CD4-positive, CD25-positive, alpha-beta regulatory T cell (primary cell): ENCODE measurements at regions not wholly inside any gene's neighbourhood (a gene's known extent, or its start where the extent isn't known, plus 50 kb on each side); places are given as distances from the start of the nearest gene placed in this dataset.

ENCODE experiments used
- ATAC-seq, 2 donors: fragments of 150-1000 bp; cut with Tn5 transposase; one replicate each; pipeline ENCODE4 v1.10.0; 2021; ENCODE audit warnings: low read depth in 2 of 2, moderate number of reproducible peaks in 2 of 2, moderate library complexity in 1 of 2
- DNase-seq, 3 donors: peaks; one replicate each; pipeline versions ENCODE4 v3.0.0 to v3.0.0-alpha.2; 2012 to 2022; ENCODE audit warnings: mixed read lengths in 1 of 3
- H3K27ac ChIP-seq: one replicate; pipeline ENCODE4 v1.7.0; 2013; ENCODE audit warnings: mild to moderate bottlenecking, low read length; ENCODE audit not compliant: insufficient read depth, poor library complexity, severe bottlenecking
- H3K27me3 ChIP-seq: one replicate; pipeline ENCODE4 v1.7.0; 2013; ENCODE audit warnings: low read length; ENCODE audit not compliant: control insufficient read depth, insufficient read depth
- H3K36me3 ChIP-seq: one replicate; pipeline ENCODE4 v1.7.0; 2013; ENCODE audit warnings: mild to moderate bottlenecking, low read length, moderate library complexity; ENCODE audit not compliant: control insufficient read depth, insufficient read depth
- H3K4me1 ChIP-seq: 2 replicates; pipeline ENCODE4 v1.7.0; 2013; ENCODE audit warnings: mild to moderate bottlenecking, low read length; ENCODE audit not compliant: insufficient read depth, control insufficient read depth, poor library complexity, severe bottlenecking
- H3K4me3 ChIP-seq: one replicate; pipeline ENCODE4 v1.7.0; 2013; ENCODE audit warnings: low read depth, mild to moderate bottlenecking, low read length, moderate library complexity
- H3K9me3 ChIP-seq, 2 experiments: 1 replicate in 1 of 2; 2 replicates in 1 of 2; pipeline ENCODE4 v1.7.0; 2013; ENCODE audit warnings: low read length in 2 of 2, mild to moderate bottlenecking in 1 of 2, moderate library complexity in 1 of 2; ENCODE audit not compliant: control insufficient read depth in 2 of 2
- H3K27ac Mint-ChIP-seq, 3 donors: one replicate each; pipeline ENCODE4 v1.8.0; 2020 to 2022; ENCODE audit warnings: mild to moderate bottlenecking in 3 of 3, mixed read lengths in 3 of 3, moderate library complexity in 2 of 3
- H3K27me3 Mint-ChIP-seq: one replicate; pipeline ENCODE4 v1.8.0; 2022; ENCODE audit warnings: mild to moderate bottlenecking, mixed read lengths
- H3K36me3 Mint-ChIP-seq: one replicate; pipeline ENCODE4 v1.8.0; 2020; ENCODE audit warnings: mixed read lengths
- H3K4me1 Mint-ChIP-seq, 4 donors: one replicate each; pipeline ENCODE4 v1.8.0; 2020 to 2022; ENCODE audit warnings: mixed read lengths in 4 of 4, mild to moderate bottlenecking in 1 of 4
- H3K4me3 Mint-ChIP-seq, 4 donors: one replicate each; pipeline ENCODE4 v1.8.0; 2020 to 2022; ENCODE audit warnings: mild to moderate bottlenecking in 4 of 4, mixed read lengths in 4 of 4, moderate library complexity in 3 of 4
- H3K9me3 Mint-ChIP-seq, 7 donors: one replicate each; pipeline ENCODE4 v1.8.0; 2020 to 2022; ENCODE audit warnings: mixed read lengths in 7 of 7, mild to moderate bottlenecking in 3 of 7, moderate library complexity in 2 of 7

GRCh38 chr18:32884543-32884942, 111.7 kb upstream of the KLHL14 start:
- DNase-seq (no peak), ATAC-seq (peak; percentile 47 to 70)
- Mint-ChIP-seq H3K27me3 (peaks cover 5% of the 10 kb centered on the region), H3K27ac (no peak overlapping the region), H3K36me3 (no peaks in the 10 kb centered on the region), H3K9me3 (peaks cover 0 to 10% (median 4%) of the 10 kb centered on the region in 7 donors), H3K4me3 (no peak overlapping the region), H3K4me1 (no peaks in the 10 kb centered on the region)
- no peaks in the 10 kb centered on the region for H3K36me3 ChIP-seq
- H3K27me3 ChIP-seq: no peaks in the 10 kb centered on the region
- H3K27ac ChIP-seq: no peak overlapping the region
- H3K9me3 ChIP-seq: no peaks in the 10 kb centered on the region
- no peak overlapping the region for H3K4me3 ChIP-seq
- H3K4me1 ChIP-seq: no peaks in the 10 kb centered on the region

- no peaks in the 10 kb centered on the region for H3K36me3 ChIP-seq
- H3K36me3 Mint-ChIP-seq: no peaks in the 10 kb centered on the region
- no peak overlapping the region for H3K4me3 Mint-ChIP-seq
- no peak overlapping the region for H3K27ac ChIP-seq
- no peak overlapping the region for H3K27ac Mint-ChIP-seq
- no peaks in the 10 kb centered on the region for H3K4me1 ChIP-seq
- peaks cover 0 to 16% (median 7%) of the 10 kb centered on the region in 7 donors for H3K9me3 Mint-ChIP-seq
- no peaks in the 10 kb centered on the region for H3K4me1 Mint-ChIP-seq
- no peak overlapping the region for H3K4me3 ChIP-seq
- no peaks in the 10 kb centered on the region for H3K9me3 ChIP-seq
- no peaks in the 10 kb centered on the region for H3K27me3 ChIP-seq
- ATAC-seq (no peak), DNase-seq (no peak)
- peaks cover 5% of the 10 kb centered on the region for H3K27me3 Mint-ChIP-seq
These were observed 108.2 kb upstream of the KLHL14 start for GRCh38 chr18:32881009-32881408.

GRCh38 chr18:32879497-32879896, 106.7 kb upstream of the KLHL14 start:
- H3K9me3 Mint-ChIP-seq: peaks cover 0 to 14% (median 4%) of the 10 kb centered on the region in 7 donors
- no peaks in the 10 kb centered on the region for H3K36me3 ChIP-seq
- ATAC-seq (no peak), DNase-seq (no peak)
- no peaks in the 10 kb centered on the region for H3K27me3 ChIP-seq
- no peak overlapping the region for H3K4me3 ChIP-seq
- H3K27me3 Mint-ChIP-seq: peaks cover 5% of the 10 kb centered on the region
- H3K4me1 Mint-ChIP-seq: no peaks in the 10 kb centered on the region
- H3K9me3 ChIP-seq: no peaks in the 10 kb centered on the region
- no peaks in the 10 kb centered on the region for H3K4me1 ChIP-seq
- no peak overlapping the region for H3K4me3 Mint-ChIP-seq
- no peaks in the 10 kb centered on the region for H3K36me3 Mint-ChIP-seq
- no peak overlapping the region for H3K27ac Mint-ChIP-seq
- H3K27ac ChIP-seq: no peak overlapping the region

GRCh38 chr18:32878436-32878835, 105.6 kb upstream of the KLHL14 start:
- no peaks in the 10 kb centered on the region for H3K4me1 ChIP-seq

GRCh38 chr18:32877371-32877770, 104.5 kb upstream of the KLHL14 start:
- Mint-ChIP-seq H3K4me1 (no peaks in the 10 kb centered on the region), H3K27me3 (peaks cover 9% of the 10 kb centered on the region), H3K4me3 (no peak overlapping the region), H3K36me3 (no peaks in the 10 kb centered on the region), H3K27ac (no peak overlapping the region), H3K9me3 (peaks cover 0 to 19% (median 9%) of the 10 kb centered on the region in 7 donors)
- DNase-seq: no peak
- Histone ChIP-seq H3K36me3 (no peaks in the 10 kb centered on the region), H3K4me3 (no peak overlapping the region), H3K4me1 (no peaks in the 10 kb centered on the region), H3K9me3 (no peaks in the 10 kb centered on the region), H3K27ac (no peak overlapping the region), H3K27me3 (no peaks in the 10 kb centered on the region)
- no peak for ATAC-seq

More at GRCh38 chr18:32878436-32878835, 105.6 kb upstream of the KLHL14 start:
- Mint-ChIP-seq H3K4me3 (no peak overlapping the region), H3K4me1 (no peaks in the 10 kb centered on the region), H3K27ac (no peak overlapping the region), H3K27me3 (peaks cover 9% of the 10 kb centered on the region), H3K36me3 (no peaks in the 10 kb centered on the region), H3K9me3 (peaks cover 0 to 17% (median 8%) of the 10 kb centered on the region in 7 donors)
- Histone ChIP-seq H3K9me3 (no peaks in the 10 kb centered on the region), H3K36me3 (no peaks in the 10 kb centered on the region), H3K4me3 (no peak overlapping the region), H3K27me3 (no peaks in the 10 kb centered on the region), H3K27ac (no peak overlapping the region)
- DNase-seq: no peak
- no peak for ATAC-seq

GRCh38 chr18:32875625-32876024, 102.8 kb upstream of the KLHL14 start:
- H3K4me1 ChIP-seq: no peaks in the 10 kb centered on the region

GRCh38 chr18:32871786-32872185, 99.0 kb upstream of the KLHL14 start:
- Histone ChIP-seq H3K4me3 (no peak overlapping the region), H3K36me3 (no peaks in the 10 kb centered on the region), H3K4me1 (no peaks in the 10 kb centered on the region), H3K27ac (no peak overlapping the region), H3K9me3 (no peaks in the 10 kb centered on the region), H3K27me3 (no peaks in the 10 kb centered on the region)
- H3K36me3 Mint-ChIP-seq: no peaks in the 10 kb centered on the region
- DNase-seq (no peak), ATAC-seq (no peak)
- no peak overlapping the region for H3K27ac Mint-ChIP-seq
- peaks cover 0 to 12% (median 6%) of the 10 kb centered on the region in 7 donors for H3K9me3 Mint-ChIP-seq
- peaks cover 5% of the 10 kb centered on the region for H3K27me3 Mint-ChIP-seq
- no peak overlapping the region for H3K4me3 Mint-ChIP-seq
- no peaks in the 10 kb centered on the region for H3K4me1 Mint-ChIP-seq

More at GRCh38 chr18:32875625-32876024, 102.8 kb upstream of the KLHL14 start:
- H3K4me3 ChIP-seq: no peak overlapping the region
- no peak for DNase-seq
- no peaks in the 10 kb centered on the region for H3K27me3 ChIP-seq
- no peaks in the 10 kb centered on the region for H3K36me3 ChIP-seq
- no peak overlapping the region for H3K27ac Mint-ChIP-seq
- H3K9me3 ChIP-seq: no peaks in the 10 kb centered on the region
- peaks cover 6% of the 10 kb centered on the region for H3K27me3 Mint-ChIP-seq
- ATAC-seq: no peak
- no peak overlapping the region for H3K4me3 Mint-ChIP-seq
- no peaks in the 10 kb centered on the region for H3K4me1 Mint-ChIP-seq
- H3K36me3 Mint-ChIP-seq: no peaks in the 10 kb centered on the region
- peaks cover 0 to 21% (median 7%) of the 10 kb centered on the region in 7 donors for H3K9me3 Mint-ChIP-seq
- H3K27ac ChIP-seq: no peak overlapping the region

GRCh38 chr18:32870611-32871010, 97.8 kb upstream of the KLHL14 start:
- DNase-seq (no peak), ATAC-seq (no peak)
- Mint-ChIP-seq H3K9me3 (peaks cover 0 to 10% (median 5%) of the 10 kb centered on the region in 7 donors), H3K27ac (no peak overlapping the region), H3K4me1 (no peaks in the 10 kb centered on the region), H3K27me3 (peaks cover 5% of the 10 kb centered on the region), H3K4me3 (no peak overlapping the region), H3K36me3 (no peaks in the 10 kb centered on the region)
- Histone ChIP-seq H3K27me3 (no peaks in the 10 kb centered on the region), H3K9me3 (no peaks in the 10 kb centered on the region), H3K4me3 (no peak overlapping the region), H3K36me3 (no peaks in the 10 kb centered on the region), H3K27ac (no peak overlapping the region), H3K4me1 (no peaks in the 10 kb centered on the region)
